NB4 (cell line): ENCODE measurements at regions not wholly inside any gene's neighbourhood (a gene's known extent, or its start where the extent isn't known, plus 50 kb on each side); places are given as distances from the start of the nearest gene placed in this dataset.
"Not testable (repeated sequence)": the region's sequence is repeated elsewhere in the genome, so short reads cannot be mapped to it uniquely, and the experiment has no call there.

Experiments
- CTCF ChIP-seq: IDR thresholded peaks from one replicate; pipeline ENCODE4 v1.5.1; 2012; ENCODE audit warnings: low read depth, low read length
- MYC ChIP-seq: IDR thresholded peaks from 2 replicates; pipeline ENCODE4 v1.6.1; 2011; ENCODE audit warnings: low read depth, low read length
- POLR2A ChIP-seq: IDR thresholded peaks from 2 replicates; pipeline ENCODE4 v1.6.1; 2011; ENCODE audit warnings: mild to moderate bottlenecking; ENCODE audit not compliant: insufficient read length; ENCODE audit errors: extremely low read depth
- TF ChIP-seq, protein P1 (sequence below): IDR thresholded peaks from 2 replicates; pipeline ENCODE4 v1.6.1; 2011; ENCODE audit warnings: low read depth, low read length

DNA sequence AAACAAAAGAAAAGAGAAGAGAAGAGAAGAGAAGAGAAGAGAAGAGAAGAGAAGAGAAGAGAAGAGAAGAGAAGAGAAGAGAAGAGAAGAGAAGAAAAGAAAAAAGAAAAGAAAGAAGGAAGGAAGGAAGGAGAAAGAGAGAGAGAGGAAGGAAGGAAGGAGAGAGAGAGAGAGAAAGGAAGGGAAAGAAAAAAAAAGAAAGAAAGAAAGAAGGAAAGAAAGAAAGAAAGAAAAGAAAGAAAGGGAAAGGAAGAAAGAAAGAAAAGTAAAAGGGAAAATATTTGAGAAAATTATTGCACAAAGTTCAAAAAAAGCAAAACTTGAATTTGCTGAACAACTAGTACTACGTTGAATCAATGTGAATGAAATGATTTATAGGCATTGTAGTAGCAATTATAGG lies 237.7 kb downstream of the RND3 start:
- TF ChIP-seq, protein P1, sequence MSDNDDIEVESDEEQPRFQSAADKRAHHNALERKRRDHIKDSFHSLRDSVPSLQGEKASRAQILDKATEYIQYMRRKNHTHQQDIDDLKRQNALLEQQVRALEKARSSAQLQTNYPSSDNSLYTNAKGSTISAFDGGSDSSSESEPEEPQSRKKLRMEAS: not testable (repeated sequence)
- not testable (repeated sequence) for TF ChIP-seq CTCF, POLR2A, MYC
